Right lobe of liver (tissue), 6 donors: ENCODE measurements at regions not wholly inside any gene's neighbourhood (a gene's known extent, or its start where the extent isn't known, plus 50 kb on each side); places are given as distances from the start of the nearest gene placed in this dataset.

Experiments
- ATAC-seq, 4 donors: fragments of 200-7000 bp; cut with Tn5 transposase; one replicate each; pipeline ENCODE4 v1.9.1; 2020; ENCODE audit warnings: mild to moderate bottlenecking in 4 of 4, moderate library complexity in 4 of 4
- DNase-seq, 3 donors: peaks; one replicate each; pipeline ENCODE4 v3.0.0-alpha.2; 2020
- H3K27ac ChIP-seq, 3 donors: fragments of 200-600 bp; one replicate each; pipeline ENCODE4 v1.8.0; 2022
- H3K27me3 ChIP-seq, 2 donors: fragments of 200-600 bp; one replicate each; pipeline ENCODE4 v1.8.0; 2022
- H3K36me3 ChIP-seq, 4 donors: fragments of 200-600 bp; sonication (generic) in 1 of 4; one replicate each; pipeline versions ENCODE4 v1.5.1 to v1.8.0; 2017 to 2022; ENCODE audit warnings: control low read depth in 1 of 4
- H3K4me1 ChIP-seq, 4 donors: fragments of 200-600 bp; sonication (generic) in 1 of 4; one replicate each; pipeline versions ENCODE4 v1.5.1 to v1.8.0; 2017 to 2022; ENCODE audit warnings: control low read depth in 1 of 4
- H3K4me3 ChIP-seq, 3 donors: fragments of 200-600 bp; one replicate each; pipeline ENCODE4 v1.8.0; 2022
- H3K9me3 ChIP-seq, 4 donors: fragments of 200-600 bp; sonication (generic) in 1 of 4; one replicate each; pipeline versions ENCODE4 v1.5.1 to v1.8.0; 2017 to 2022; ENCODE audit warnings: control low read depth in 1 of 4
- POLR2A ChIP-seq: fragments of 450-650 bp; IDR thresholded peaks from one replicate; pipeline ENCODE4 v1.6.1; 2017; ENCODE audit warnings: antibody characterized with exemption, mild to moderate bottlenecking
- WGBS: methylation state at CpG from one replicate; pipeline ENCODE4 v1.1.6; 2018; ENCODE audit warnings: low coverage, low lambda C conversion rate; ENCODE audit not compliant: insufficient coverage; ENCODE audit errors: missing lambda C conversion rate; 5-methylcytosine and 5-hydroxymethylcytosine counted together
- intact Hi-C, 2 donors: fragments of 100-400 bp; cut with DNase I; formaldehyde crosslinking; loops; one replicate each; pipeline versions ENCODE4 v1.11.2 to v1.14.1; 2022
- TF ChIP-seq, protein P1 (sequence below), 4 donors: fragments of 200-600 bp in 3 of 4; fragments of 450-650 bp in 1 of 4; IDR thresholded peaks; one replicate each; pipeline versions ENCODE4 v1.5.1 to v1.8.0; 2016 to 2022; ENCODE audit warnings: antibody characterized with exemption in 4 of 4, mild to moderate bottlenecking in 2 of 4
- donor health status: DM: no; HTN: yes; CAD: no.
- donor health status: DM: no; HTN: no; CAD: no.
- donor health status: DM: no; HTN: no; CAD: no.
- donor health status: DM: no; HTN: yes; CAD: no.
- donor health status: DM: no; HTN: yes; CAD: no.

- TF ChIP-seq, protein P1, sequence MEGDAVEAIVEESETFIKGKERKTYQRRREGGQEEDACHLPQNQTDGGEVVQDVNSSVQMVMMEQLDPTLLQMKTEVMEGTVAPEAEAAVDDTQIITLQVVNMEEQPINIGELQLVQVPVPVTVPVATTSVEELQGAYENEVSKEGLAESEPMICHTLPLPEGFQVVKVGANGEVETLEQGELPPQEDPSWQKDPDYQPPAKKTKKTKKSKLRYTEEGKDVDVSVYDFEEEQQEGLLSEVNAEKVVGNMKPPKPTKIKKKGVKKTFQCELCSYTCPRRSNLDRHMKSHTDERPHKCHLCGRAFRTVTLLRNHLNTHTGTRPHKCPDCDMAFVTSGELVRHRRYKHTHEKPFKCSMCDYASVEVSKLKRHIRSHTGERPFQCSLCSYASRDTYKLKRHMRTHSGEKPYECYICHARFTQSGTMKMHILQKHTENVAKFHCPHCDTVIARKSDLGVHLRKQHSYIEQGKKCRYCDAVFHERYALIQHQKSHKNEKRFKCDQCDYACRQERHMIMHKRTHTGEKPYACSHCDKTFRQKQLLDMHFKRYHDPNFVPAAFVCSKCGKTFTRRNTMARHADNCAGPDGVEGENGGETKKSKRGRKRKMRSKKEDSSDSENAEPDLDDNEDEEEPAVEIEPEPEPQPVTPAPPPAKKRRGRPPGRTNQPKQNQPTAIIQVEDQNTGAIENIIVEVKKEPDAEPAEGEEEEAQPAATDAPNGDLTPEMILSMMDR (IDR thresholded peaks at IDR 0.05): no peak
- TF ChIP-seq POLR2A: no peak
- no CpG with 5 or more reads among the region's 7 CpGs for WGBS
- Histone ChIP-seq H3K4me1 (no peaks in the 10 kb centered on the region), H3K9me3 (no peaks in the 10 kb centered on the region), H3K27me3 (no peaks in the 10 kb centered on the region), H3K4me3 (no peak overlapping the region), H3K36me3 (no peaks in the 10 kb centered on the region), H3K27ac (no peak overlapping the region)
- ATAC-seq (no peak), DNase-seq (no peak)
- intact Hi-C loops: no loop called here
These were observed 428.0 kb upstream of the AMELY start for GRCh38 chrY:7339391-7340087.

GRCh38 chrY:7336023-7336873 is 424.7 kb upstream of the AMELY start:
- TF ChIP-seq, protein P1 (IDR thresholded peaks at IDR 0.05): no peak
- no peak for TF ChIP-seq POLR2A
- no peaks in the 10 kb centered on the region for H3K27me3 ChIP-seq
- intact Hi-C loops: no loop called here
- H3K4me3 ChIP-seq: no peak overlapping the region
- H3K27ac ChIP-seq: no peak overlapping the region
- H3K4me1 ChIP-seq: no peaks in the 10 kb centered on the region
- ATAC-seq (no peak), DNase-seq (no peak)
- WGBS: no CpG with 5 or more reads among the region's 13 CpGs
- no peaks in the 10 kb centered on the region for H3K9me3 ChIP-seq
- no peaks in the 10 kb centered on the region for H3K36me3 ChIP-seq

- H3K4me3 ChIP-seq: no peak overlapping the region
- TF ChIP-seq POLR2A: no peak
- TF ChIP-seq, protein P1 (IDR thresholded peaks at IDR 0.05): no peak
- no peaks in the 10 kb centered on the region for H3K36me3 ChIP-seq
- WGBS: no CpG with 5 or more reads among the region's 1 CpG
- intact Hi-C loops: no loop called here
- H3K4me1 ChIP-seq: no peaks in the 10 kb centered on the region
- ATAC-seq (no peak), DNase-seq (no peak)
- H3K27me3 ChIP-seq: no peaks in the 10 kb centered on the region
- no peaks in the 10 kb centered on the region for H3K9me3 ChIP-seq
- no peak overlapping the region for H3K27ac ChIP-seq
These were observed 422.9 kb upstream of the AMELY start for GRCh38 chrY:7334449-7334848.

DNA sequence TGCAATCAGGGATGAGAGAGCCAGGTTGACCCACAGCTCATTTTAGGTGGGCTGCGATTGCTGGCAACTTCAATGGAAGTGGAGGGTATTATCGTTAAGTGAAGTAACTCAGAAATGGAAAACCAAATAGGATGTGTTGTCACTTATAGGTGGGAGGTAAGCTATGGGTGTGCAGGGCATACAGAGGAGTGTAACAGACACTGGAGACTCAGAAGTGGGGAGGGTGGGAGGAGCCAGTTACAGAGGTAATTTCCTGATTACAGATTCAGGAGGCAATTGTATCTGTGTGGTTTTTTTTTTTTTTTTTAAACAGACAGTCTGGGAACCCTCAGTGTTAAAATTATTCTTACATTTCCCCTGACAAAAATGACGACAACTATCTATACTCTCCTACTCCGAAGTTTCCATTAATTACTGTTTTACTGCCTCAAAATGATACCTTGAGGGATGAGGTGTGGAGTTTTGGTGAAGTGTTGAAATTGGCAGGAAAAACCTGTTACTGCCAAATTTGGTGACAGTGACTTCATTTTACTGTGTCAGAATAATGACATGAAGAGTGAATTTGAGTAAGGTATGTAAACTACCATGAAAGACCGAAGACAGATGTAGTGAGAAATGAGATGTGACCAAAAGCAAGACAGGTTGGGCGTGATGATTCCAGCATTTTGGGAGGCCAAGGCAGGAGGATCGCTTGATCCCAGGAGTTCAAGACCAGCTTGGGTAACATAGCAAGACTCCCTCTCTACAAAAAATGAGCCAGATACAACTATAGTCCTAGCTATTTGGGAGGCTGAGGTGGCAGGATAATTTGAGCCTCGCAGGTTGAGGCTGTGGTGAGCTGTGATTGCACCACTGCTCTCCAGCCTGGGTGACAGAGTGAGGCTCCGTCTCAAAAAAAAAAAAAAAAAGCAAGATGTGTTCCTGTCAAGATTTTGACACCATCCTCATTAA is 415.0 kb upstream of the AMELY start:
- Histone ChIP-seq H3K9me3 (no peaks in the 10 kb centered on the region), H3K4me1 (no peaks in the 10 kb centered on the region), H3K27me3 (no peaks in the 10 kb centered on the region), H3K4me3 (no peak overlapping the region), H3K36me3 (no peaks in the 10 kb centered on the region), H3K27ac (no peak overlapping the region)
- no CpG with 5 or more reads among the region's 9 CpGs for WGBS
- intact Hi-C loops: no loop called here
- ATAC-seq: no peak
- TF ChIP-seq, protein P1 (IDR thresholded peaks at IDR 0.05): no peak
- TF ChIP-seq POLR2A: no peak
- no peak for DNase-seq
